ENCODE measurements at regions not wholly inside any gene's neighbourhood (a gene's known extent, or its start where the extent isn't known, plus 50 kb on each side); places are given as distances from the start of the nearest gene placed in this dataset.

DNA sequence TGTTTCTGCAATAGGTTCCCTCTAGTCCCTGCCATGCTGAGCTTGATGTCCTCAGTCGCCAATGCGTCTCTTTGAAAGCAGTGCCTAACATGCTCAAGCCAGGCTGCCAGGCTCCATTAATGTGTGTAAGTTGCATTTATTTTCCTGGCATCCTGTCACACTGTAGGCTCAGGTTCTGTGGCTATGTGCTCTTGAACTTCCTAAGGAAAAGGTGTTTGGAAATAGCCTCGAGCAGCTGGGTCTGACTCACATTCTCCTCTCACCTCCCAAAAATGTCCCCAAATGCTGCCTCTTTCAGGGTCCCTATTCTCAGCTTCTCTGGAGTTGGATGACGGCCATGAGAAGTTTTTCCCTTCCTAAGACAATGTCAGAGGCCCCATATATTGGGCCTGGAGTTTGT lies 58.0 kb upstream of the SLC14A2 start:
- Histone ChIP-seq H3K14ac (replicated peaks; ENCODE audit: low read depth, low read length) (no peak overlapping the region), H2AFZ (replicated peaks; ENCODE audit: low read length, poor library complexity) (no peak overlapping the region), H4K5ac (ENCODE audit: low read depth, low read length) (no peak overlapping the region), H3K27ac (ENCODE audit: insufficient read depth, low read length) (no peak overlapping the region), H3K4ac (ENCODE audit: low read depth, low read length) (no peak overlapping the region), H4K20me1 (ENCODE audit: insufficient read depth, low read length) (no peaks in the 10 kb centered on the region), H4K91ac (ENCODE audit: insufficient read depth, low read depth, low read length) (no peak overlapping the region), H2BK20ac (ENCODE audit: low read depth, low read length) (no peak overlapping the region), H3K23ac (ENCODE audit: low read depth, low read length) (no peak overlapping the region), H3K9ac (ENCODE audit: low read depth, low read length) (no peak overlapping the region), H3K79me1 (ENCODE audit: low read depth in 1 of 2, low read length in 2 of 2) (no peaks in the 10 kb centered on the region), H2BK15ac (ENCODE audit: low read depth, low read length) (no peak overlapping the region), H2AK5ac (ENCODE audit: low read depth, low read length) (no peak overlapping the region), H3K9me1 (ENCODE audit: insufficient read depth, low read length) (no peaks in the 10 kb centered on the region), H2AK9ac (replicated peaks; ENCODE audit: low read depth, low read length, poor library complexity) (no peak overlapping the region), H3K4me3 (ENCODE audit: insufficient read depth, low read depth, low read length) (no peak overlapping the region), H2BK120ac (ENCODE audit: low read depth, low read length) (no peak overlapping the region), H3K4me2 (ENCODE audit: low read depth, low read length) (no peak overlapping the region), H3K27me3 (ENCODE audit: control insufficient read depth, insufficient read depth, low read length) (peaks cover 9% of the 10 kb centered on the region; the same call in 1 of the 2 replicates), H3K4me1 (ENCODE audit: control insufficient read depth, insufficient read depth, low read length) (no peaks in the 10 kb centered on the region; the same call in 1 of the 2 replicates), H3K9me3 (ENCODE audit: control insufficient read depth, insufficient read depth, low read length) (no peaks in the 10 kb centered on the region), H3K18ac (ENCODE audit: low read depth, low read length) (no peak overlapping the region), H4K8ac (ENCODE audit: low read depth in 2 of 2, low read length in 2 of 2) (no peak overlapping the region), H3K36me3 (ENCODE audit: control insufficient read depth, insufficient read depth, low read length) (no peaks in the 10 kb centered on the region), H2BK5ac (ENCODE audit: low read depth, low read length, poor library complexity, severe bottlenecking) (no peak overlapping the region), H3K56ac (ENCODE audit: extremely low read depth, insufficient read depth, low read length) (no peak overlapping the region)
- dilution Hi-C loops (cut with HindIII; ENCODE audit: low sequenced_read_pairs, unreplicated experiment) = no loop called here
- DNase-seq (no peak), ATAC-seq (ENCODE audit: low read depth) (no peak)
- no CpG with 5 or more reads among the region's 4 CpGs for WGBS, 2 experiments (ENCODE audit: extremely low coverage in 2 of 2, insufficient read length in 1 of 2)
- TF ChIP-seq BHLHE40 (IDR thresholded peaks at IDR 0.05; ENCODE audit: low read depth, low read length) (no peak), RAD21 (IDR thresholded peaks at IDR 0.05; ENCODE audit: low read length) (no peak), RFX5 (IDR thresholded peaks at IDR 0.05; ENCODE audit: low read depth, low read length) (no peak), CHD1 (IDR thresholded peaks at IDR 0.05; ENCODE audit: low read depth, low read length) (no peak), FOS (IDR thresholded peaks at IDR 0.05; ENCODE audit: low read depth, low read length) (no peak), MAFK (IDR thresholded peaks at IDR 0.05; ENCODE audit: low read depth, low read length) (no peak), RCOR1 (IDR thresholded peaks at IDR 0.05; ENCODE audit: insufficient replicate concordance, low read length) (no peak), SMC3 (IDR thresholded peaks at IDR 0.05; ENCODE audit: low read depth, low read length) (no peak)
- TF ChIP-seq, protein P1, sequence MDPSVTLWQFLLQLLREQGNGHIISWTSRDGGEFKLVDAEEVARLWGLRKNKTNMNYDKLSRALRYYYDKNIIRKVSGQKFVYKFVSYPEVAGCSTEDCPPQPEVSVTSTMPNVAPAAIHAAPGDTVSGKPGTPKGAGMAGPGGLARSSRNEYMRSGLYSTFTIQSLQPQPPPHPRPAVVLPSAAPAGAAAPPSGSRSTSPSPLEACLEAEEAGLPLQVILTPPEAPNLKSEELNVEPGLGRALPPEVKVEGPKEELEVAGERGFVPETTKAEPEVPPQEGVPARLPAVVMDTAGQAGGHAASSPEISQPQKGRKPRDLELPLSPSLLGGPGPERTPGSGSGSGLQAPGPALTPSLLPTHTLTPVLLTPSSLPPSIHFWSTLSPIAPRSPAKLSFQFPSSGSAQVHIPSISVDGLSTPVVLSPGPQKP (IDR thresholded peaks at IDR 0.05; ENCODE audit: borderline replicate concordance, low read depth, low read length) = no peak
- TF ChIP-seq, protein P2, sequence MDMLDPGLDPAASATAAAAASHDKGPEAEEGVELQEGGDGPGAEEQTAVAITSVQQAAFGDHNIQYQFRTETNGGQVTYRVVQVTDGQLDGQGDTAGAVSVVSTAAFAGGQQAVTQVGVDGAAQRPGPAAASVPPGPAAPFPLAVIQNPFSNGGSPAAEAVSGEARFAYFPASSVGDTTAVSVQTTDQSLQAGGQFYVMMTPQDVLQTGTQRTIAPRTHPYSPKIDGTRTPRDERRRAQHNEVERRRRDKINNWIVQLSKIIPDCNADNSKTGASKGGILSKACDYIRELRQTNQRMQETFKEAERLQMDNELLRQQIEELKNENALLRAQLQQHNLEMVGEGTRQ (IDR thresholded peaks at IDR 0.05; ENCODE audit: low read depth, low read length) = no peak
- ChIA-PET CTCF (no interaction called here), POLR2A (ENCODE audit: unreplicated experiment) (no interaction called here)
- no TSS peak for BruUV-seq (replicated peaks)
- intact Hi-C loops (cut with micrococcal nuclease) = no loop called here
- in situ Hi-C loops (cut with MboI; ENCODE audit: low sequenced_read_pairs) = no loop called here

Measured in IMR-90 (cell line).